ENCODE measurements at regions not wholly inside any gene's neighbourhood (a gene's known extent, or its start where the extent isn't known, plus 50 kb on each side); places are given as distances from the start of the nearest gene placed in this dataset.
"Not testable (repeated sequence)": the region's sequence is repeated elsewhere in the genome, so short reads cannot be mapped to it uniquely, and the experiment has no call there.

- Mint-ChIP-seq H3K27me3 (no peaks in the 10 kb centered on the region), H3K27ac (no peak overlapping the region), H3K4me1 (ENCODE audit: low read depth) (no peaks in the 10 kb centered on the region), H3K4me3 (no peak overlapping the region), H3K36me3 (no peaks in the 10 kb centered on the region), H3K9me3 (no peaks in the 10 kb centered on the region)
- ChIA-PET POLR2A (no interaction called here), CTCF (no interaction called here)
- DNase-seq, result no peak
- intact Hi-C loops (cut with micrococcal nuclease), result no loop called here
These were observed 152.1 kb upstream of the RIMS1 start for GRCh38 chr6:71733970-71734899.

DNA sequence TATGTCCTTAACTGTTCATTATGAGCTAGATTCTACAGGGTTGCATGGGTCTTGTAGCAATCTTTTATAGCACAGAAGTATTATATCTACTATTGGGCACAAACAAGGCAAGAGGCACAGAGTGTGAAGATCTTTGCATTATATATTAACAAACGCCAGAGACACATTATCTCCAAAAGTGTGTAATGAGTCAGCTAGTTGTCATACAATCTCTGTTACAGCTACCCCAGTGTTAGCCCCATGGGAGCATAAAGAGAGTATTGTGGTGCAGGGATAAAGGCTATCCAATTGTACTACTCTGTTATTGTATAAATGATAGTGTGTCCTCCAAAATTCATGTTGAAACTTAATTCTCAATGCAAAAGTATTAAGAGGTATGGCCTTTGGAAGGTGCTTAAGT is 148.4 kb upstream of the RIMS1 start:
- H3K4me3 Mint-ChIP-seq, result no peak overlapping the region
- no peak overlapping the region for H3K27ac Mint-ChIP-seq
- intact Hi-C loops (cut with micrococcal nuclease), result no loop called here
- no peaks in the 10 kb centered on the region for H3K36me3 Mint-ChIP-seq
- no peaks in the 10 kb centered on the region for H3K27me3 Mint-ChIP-seq
- H3K4me1 Mint-ChIP-seq (ENCODE audit: low read depth), result no peaks in the 10 kb centered on the region
- ChIA-PET POLR2A (no interaction called here), CTCF (no interaction called here)
- DNase-seq, result no peak
- no peaks in the 10 kb centered on the region for H3K9me3 Mint-ChIP-seq

GRCh38 chr6:71745525-71745924 is 140.8 kb upstream of the RIMS1 start:
- Mint-ChIP-seq H3K4me1 (ENCODE audit: low read depth) (no peaks in the 10 kb centered on the region), H3K4me3 (no peak overlapping the region), H3K36me3 (no peaks in the 10 kb centered on the region), H3K9me3 (no peaks in the 10 kb centered on the region), H3K27me3 (no peaks in the 10 kb centered on the region), H3K27ac (no peak overlapping the region)
- intact Hi-C loops (cut with micrococcal nuclease), result no loop called here
- ChIA-PET CTCF (no interaction called here), POLR2A (no interaction called here)
- no peak for DNase-seq

- ChIA-PET POLR2A (no interaction called here), CTCF (no interaction called here)
- intact Hi-C loops (cut with micrococcal nuclease), result no loop called here
- H3K27ac Mint-ChIP-seq, result no peak overlapping the region
- H3K4me3 Mint-ChIP-seq, result no peak overlapping the region
- H3K27me3 Mint-ChIP-seq, result no peaks in the 10 kb centered on the region
- DNase-seq, result no peak
- no peaks in the 10 kb centered on the region for H3K36me3 Mint-ChIP-seq
- no peaks in the 10 kb centered on the region for H3K9me3 Mint-ChIP-seq
- H3K4me1 Mint-ChIP-seq (ENCODE audit: low read depth), result no peaks in the 10 kb centered on the region
These were observed 120.1 kb upstream of the RIMS1 start for GRCh38 chr6:71766146-71766760.

- Mint-ChIP-seq H3K9me3 (no peaks in the 10 kb centered on the region), H3K4me1 (ENCODE audit: low read depth) (no peaks in the 10 kb centered on the region), H3K36me3 (no peaks in the 10 kb centered on the region), H3K27me3 (no peaks in the 10 kb centered on the region), H3K27ac (no peak overlapping the region), H3K4me3 (no peak overlapping the region)
- intact Hi-C loops (cut with micrococcal nuclease), result no loop called here
- POLR2A ChIA-PET, result no interaction called here
- CTCF ChIA-PET, result no interaction called here
- no peak for DNase-seq
These were observed 119.6 kb upstream of the RIMS1 start for GRCh38 chr6:71766796-71767195.

DNA sequence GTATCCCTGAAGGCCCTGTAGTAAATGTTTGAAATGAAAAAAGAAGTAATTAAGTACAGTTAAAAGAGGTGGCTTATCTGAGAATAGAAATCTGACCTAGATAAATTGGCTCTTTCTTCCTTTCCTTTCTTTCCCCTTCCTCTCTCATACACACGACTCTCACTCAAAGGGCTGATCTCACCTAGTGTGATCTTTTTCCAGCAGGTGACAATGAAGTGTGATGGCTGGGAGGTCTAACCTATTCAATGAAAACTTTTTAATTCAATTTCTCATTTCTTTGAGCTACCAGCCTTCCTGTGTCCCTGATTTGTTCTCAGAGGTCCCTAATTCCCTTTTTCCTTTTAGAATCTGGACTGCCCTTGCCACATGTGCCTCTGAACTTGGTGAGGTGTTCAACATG is 118.0 kb upstream of the RIMS1 start:
- intact Hi-C loops (cut with micrococcal nuclease), result no loop called here
- DNase-seq, result no peak
- no peaks in the 10 kb centered on the region for H3K9me3 Mint-ChIP-seq
- no peak overlapping the region for H3K4me3 Mint-ChIP-seq
- no peaks in the 10 kb centered on the region for H3K36me3 Mint-ChIP-seq
- H3K27me3 Mint-ChIP-seq, result no peaks in the 10 kb centered on the region
- H3K4me1 Mint-ChIP-seq (ENCODE audit: low read depth), result no peaks in the 10 kb centered on the region
- H3K27ac Mint-ChIP-seq, result no peak overlapping the region
- ChIA-PET CTCF (no interaction called here), POLR2A (no interaction called here)

GRCh38 chr6:71808865-71809264 is 77.5 kb upstream of the RIMS1 start:
- intact Hi-C loops (cut with micrococcal nuclease), result no loop called here
- CTCF ChIA-PET, result no interaction called here
- POLR2A ChIA-PET, result no interaction called here
- H3K9me3 Mint-ChIP-seq, result peaks cover 29% of the 10 kb centered on the region
- H3K4me3 Mint-ChIP-seq, result no peak overlapping the region
- H3K4me1 Mint-ChIP-seq (ENCODE audit: low read depth), result no peaks in the 10 kb centered on the region
- no peaks in the 10 kb centered on the region for H3K27me3 Mint-ChIP-seq
- DNase-seq, result no peak
- no peak overlapping the region for H3K27ac Mint-ChIP-seq
- H3K36me3 Mint-ChIP-seq, result peaks cover 5% of the 10 kb centered on the region

DNA sequence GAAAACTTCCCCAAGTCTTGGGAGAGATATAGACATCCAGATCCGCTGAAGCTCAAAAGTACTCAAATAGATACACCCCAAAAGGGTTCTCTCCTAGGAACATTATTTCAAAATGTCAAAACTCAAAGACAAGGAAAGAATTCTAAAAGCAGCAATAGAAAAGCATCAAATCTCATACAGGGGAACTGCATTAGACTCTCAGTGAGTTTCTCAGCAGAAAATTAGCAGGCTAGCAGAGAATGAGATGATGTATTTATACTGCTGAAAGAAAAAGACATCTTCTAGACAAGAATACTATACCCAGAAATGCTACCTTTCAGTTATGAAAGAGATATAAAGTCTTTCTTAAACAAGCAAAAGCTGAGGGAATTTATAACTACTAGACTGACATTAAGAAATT is 75.5 kb upstream of the RIMS1 start:
- no peak overlapping the region for H3K4me3 Mint-ChIP-seq
- ChIA-PET POLR2A (no interaction called here), CTCF (no interaction called here)

GRCh38 chr6:71822625-71823024 is 63.7 kb upstream of the RIMS1 start:
- peaks cover 6% of the 10 kb centered on the region for H3K9me3 Mint-ChIP-seq
- no peaks in the 10 kb centered on the region for H3K27me3 Mint-ChIP-seq
- intact Hi-C loops (cut with micrococcal nuclease), result no loop called here
- no peak for DNase-seq
- H3K27ac Mint-ChIP-seq, result no peak overlapping the region
- no peaks in the 10 kb centered on the region for H3K36me3 Mint-ChIP-seq
- no peak overlapping the region for H3K4me3 Mint-ChIP-seq
- ChIA-PET POLR2A (no interaction called here), CTCF (no interaction called here)
- H3K4me1 Mint-ChIP-seq (ENCODE audit: low read depth), result no peaks in the 10 kb centered on the region

More for the DNA sequence above, 75.5 kb upstream of the RIMS1 start:
- peaks cover 33% of the 10 kb centered on the region for H3K9me3 Mint-ChIP-seq
- H3K4me1 Mint-ChIP-seq (ENCODE audit: low read depth), result no peaks in the 10 kb centered on the region
- DNase-seq, result no peak
- intact Hi-C loops (cut with micrococcal nuclease), result no loop called here
- no peaks in the 10 kb centered on the region for H3K27me3 Mint-ChIP-seq
- peaks cover 5% of the 10 kb centered on the region for H3K36me3 Mint-ChIP-seq
- no peak overlapping the region for H3K27ac Mint-ChIP-seq

GRCh38 chr6:71832110-71832764 is 54.1 kb upstream of the RIMS1 start:
- POLR2A ChIA-PET; intact Hi-C loops (cut with micrococcal nuclease); H3K36me3 Mint-ChIP-seq: not testable (repeated sequence)

More at GRCh38 chr6:71832110-71832764, 54.1 kb upstream of the RIMS1 start:
- H3K4me1 Mint-ChIP-seq (ENCODE audit: low read depth); H3K27ac Mint-ChIP-seq; DNase-seq; H3K27me3 Mint-ChIP-seq; H3K4me3 Mint-ChIP-seq; CTCF ChIA-PET: not testable (repeated sequence)
- H3K9me3 Mint-ChIP-seq, result peaks cover 17% of the 10 kb centered on the region
